ENCODE measurements at regions not wholly inside any gene's neighbourhood (a gene's known extent, or its start where the extent isn't known, plus 50 kb on each side); places are given as distances from the start of the nearest gene placed in this dataset.
"Not testable (repeated sequence)": the region's sequence is repeated elsewhere in the genome, so short reads cannot be mapped to it uniquely, and the experiment has no call there.

- DNase-seq (ENCODE audit: low read depth in 2 of 2), result not testable (repeated sequence)
Measured at GRCh38 chr7:84880326-84880997, 306.4 kb downstream of the SEMA3D start.

- DNase-seq (ENCODE audit: low read depth in 2 of 2), result no peak
Measured at GRCh38 chr7:84879570-84880325, 307.1 kb downstream of the SEMA3D start.

- DNase-seq (ENCODE audit: low read depth in 2 of 2), result no peak
Measured at GRCh38 chr7:84877943-84878570, 308.8 kb downstream of the SEMA3D start.

- DNase-seq (ENCODE audit: low read depth in 2 of 2), result no peak
Measured at GRCh38 chr7:84876061-84876821, 310.6 kb downstream of the SEMA3D start.

DNA sequence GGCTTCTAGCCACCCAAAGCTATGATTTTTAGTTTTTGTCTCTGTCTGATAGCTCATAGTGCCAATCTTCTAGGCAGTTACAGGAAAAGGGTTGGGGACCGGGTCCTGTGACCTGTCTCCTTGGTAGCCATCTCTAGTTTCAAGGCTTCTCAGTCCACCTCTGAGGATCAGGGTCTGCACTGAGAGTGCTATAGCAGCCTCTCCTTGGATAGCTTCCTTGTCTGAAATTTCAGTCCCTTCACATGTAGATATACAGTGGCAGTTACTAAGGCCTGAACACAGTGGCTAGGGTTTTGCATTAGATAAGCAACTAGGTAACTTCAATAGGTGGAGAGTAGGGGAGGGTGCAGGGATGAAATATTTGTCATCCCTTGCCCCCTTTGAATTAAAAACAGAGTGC, 321.3 kb downstream of the SEMA3D start:
- no peak for DNase-seq (ENCODE audit: low read depth in 2 of 2)

- no peak for DNase-seq (ENCODE audit: low read depth in 2 of 2)
Measured at GRCh38 chr7:84857336-84857735, 329.5 kb downstream of the SEMA3D start.

DNA sequence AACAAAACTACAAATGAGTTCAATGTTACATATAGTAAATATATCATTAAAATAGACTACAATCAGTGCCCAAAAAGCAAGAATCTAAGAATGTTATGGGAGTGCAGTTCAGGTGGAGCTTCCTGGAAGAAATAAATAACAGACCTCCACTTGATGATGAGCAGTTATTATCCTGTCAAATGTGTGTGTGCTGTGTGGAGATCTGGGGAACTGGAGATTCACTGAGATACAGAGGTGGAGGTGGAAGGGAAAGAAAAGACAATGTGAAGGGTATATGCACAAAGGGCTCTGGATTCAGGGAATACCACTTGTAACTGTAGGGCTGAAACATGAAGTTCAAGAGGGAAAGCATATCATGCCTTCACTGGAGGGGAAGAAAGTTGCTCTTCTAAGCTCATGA, 331.1 kb downstream of the SEMA3D start:
- no peak for DNase-seq (ENCODE audit: low read depth in 2 of 2)

DNA sequence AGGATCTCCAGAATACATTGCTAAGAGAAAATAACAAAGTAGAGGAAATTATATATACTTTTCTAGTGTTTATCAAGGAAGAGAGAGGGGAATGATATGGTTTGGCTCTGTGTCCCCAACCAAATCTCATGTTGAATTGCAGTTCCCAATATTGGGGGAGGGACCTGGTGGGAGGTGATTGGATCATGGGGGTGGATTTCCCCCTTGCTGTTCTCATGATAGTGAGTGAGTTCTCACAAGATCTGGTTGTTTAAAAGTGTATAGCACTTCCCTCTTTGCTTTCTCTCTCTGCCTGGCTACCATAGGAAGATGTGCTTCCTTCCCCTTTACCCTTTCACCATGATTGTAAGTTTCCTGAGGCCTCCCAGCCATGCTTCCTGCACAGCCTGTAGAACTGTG, 337.9 kb downstream of the SEMA3D start:
- DNase-seq (ENCODE audit: low read depth in 2 of 2), result not testable (repeated sequence)

DNA sequence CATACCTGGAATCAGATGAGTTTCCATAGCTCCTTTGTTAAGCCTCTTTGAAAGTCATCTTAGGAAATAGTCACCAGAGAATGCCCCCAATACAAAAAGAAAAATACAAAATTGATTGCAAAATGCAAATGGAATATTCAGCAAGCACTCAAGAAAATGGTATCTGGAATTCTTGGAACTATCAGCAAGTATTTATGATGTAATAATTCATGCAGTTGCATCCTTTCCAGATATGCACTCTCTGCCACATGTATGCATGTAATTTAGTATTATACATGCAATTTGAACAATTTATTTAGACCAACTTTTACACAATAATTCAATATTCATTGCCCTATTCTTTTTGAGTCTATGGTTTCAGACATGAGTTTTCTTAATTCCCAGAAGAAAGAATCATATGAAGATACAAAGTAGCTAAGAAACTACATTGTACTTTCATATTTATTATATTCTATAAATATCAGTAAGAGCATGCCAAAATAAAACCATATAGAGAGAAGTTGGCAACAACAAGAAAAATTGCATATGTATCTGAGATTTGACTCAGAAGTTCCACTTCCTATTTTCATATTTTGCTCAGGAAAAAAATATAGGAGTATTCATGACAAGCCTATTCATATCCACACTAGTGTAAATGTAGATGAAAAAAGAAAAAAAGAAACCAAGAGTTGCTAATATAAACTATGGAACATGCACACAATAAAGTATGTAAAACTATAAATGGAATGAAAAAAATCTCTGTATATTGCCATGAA, 338.5 kb downstream of the SEMA3D start:
- DNase-seq (ENCODE audit: low read depth in 2 of 2), result peak in 1 of 2 donors; percentile 2

DNA sequence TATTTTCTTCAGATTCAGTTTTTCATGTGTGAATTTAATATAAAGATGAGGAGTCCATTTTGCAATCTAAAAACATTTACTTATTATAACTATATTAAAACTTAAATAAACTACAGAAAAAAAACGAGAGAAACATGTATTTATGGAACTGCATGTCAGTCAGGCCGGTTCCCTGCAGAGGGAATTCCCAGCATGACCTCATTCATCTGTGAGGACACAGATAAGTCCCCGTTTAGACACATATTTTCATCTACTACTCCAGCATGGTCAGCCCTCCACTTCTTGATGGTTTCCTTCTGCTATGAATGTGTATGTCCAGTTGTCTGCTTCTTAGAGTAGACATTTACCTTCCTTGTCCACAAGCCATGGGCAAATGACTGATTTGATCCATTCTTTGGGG, 339.1 kb downstream of the SEMA3D start:
- no peak for DNase-seq (ENCODE audit: low read depth in 2 of 2)

DNA sequence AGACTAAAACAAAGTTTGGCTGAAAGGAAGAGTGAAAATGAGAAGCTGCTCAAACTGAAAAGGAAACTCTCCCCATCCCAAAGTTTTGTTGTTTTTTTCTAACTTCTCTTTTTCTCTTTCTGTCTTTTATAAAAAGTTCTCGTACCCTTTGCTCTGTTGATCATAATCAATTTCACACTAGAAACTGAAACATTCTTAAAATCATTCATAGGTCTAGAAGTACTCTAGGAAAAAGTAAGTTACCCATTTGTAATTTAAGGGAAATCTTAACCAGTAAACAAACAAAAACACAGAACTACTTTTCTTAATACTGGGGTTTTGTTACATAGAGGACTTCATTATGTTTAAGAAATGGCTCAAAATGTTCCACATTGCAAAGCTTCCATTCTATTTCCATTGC, 339.8 kb downstream of the SEMA3D start:
- DNase-seq (ENCODE audit: low read depth in 2 of 2), result no peak

- no peak for DNase-seq (ENCODE audit: low read depth in 2 of 2)
Measured at GRCh38 chr7:84845971-84846370, 340.9 kb downstream of the SEMA3D start.

DNA sequence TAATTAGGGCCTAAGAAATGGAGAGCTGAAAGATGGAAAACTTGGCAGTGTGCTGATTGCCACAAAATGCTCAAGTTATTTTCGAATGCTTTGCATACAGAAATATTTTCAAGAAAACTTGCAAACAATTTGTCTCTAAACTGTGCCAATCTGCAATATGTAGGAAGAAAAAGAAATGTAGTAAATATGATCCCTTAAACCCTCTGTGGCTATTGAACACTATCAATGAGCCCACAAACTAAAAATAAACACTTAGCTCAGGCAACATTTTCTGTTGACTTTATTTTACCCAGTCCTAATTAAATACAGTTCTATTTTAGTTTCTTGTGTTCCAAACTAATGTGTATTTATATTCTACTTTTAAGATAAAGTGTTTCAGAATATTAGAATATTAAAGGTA, 342.1 kb downstream of the SEMA3D start:
- no peak for DNase-seq (ENCODE audit: low read depth in 2 of 2)

GRCh38 chr7:84841809-84842208, 345.0 kb downstream of the SEMA3D start:
- no peak for DNase-seq (ENCODE audit: low read depth in 2 of 2)

- DNase-seq (ENCODE audit: low read depth in 2 of 2), result no peak
Measured at GRCh38 chr7:84838857-84839256, 348.0 kb downstream of the SEMA3D start.

GRCh38 chr7:84837405-84837804, 349.5 kb downstream of the SEMA3D start:
- no peak for DNase-seq (ENCODE audit: low read depth in 2 of 2)

- no peak for DNase-seq (ENCODE audit: low read depth in 2 of 2)
Measured at GRCh38 chr7:84829719-84830118, 357.1 kb downstream of the SEMA3D start.

GRCh38 chr7:84824057-84824651, 362.7 kb downstream of the SEMA3D start:
- DNase-seq (ENCODE audit: low read depth in 2 of 2), result no peak

- no peak for DNase-seq (ENCODE audit: low read depth in 2 of 2)
Measured at GRCh38 chr7:84823530-84823929, 363.3 kb downstream of the SEMA3D start.

GRCh38 chr7:84822941-84823510, 363.8 kb downstream of the SEMA3D start:
- DNase-seq (ENCODE audit: low read depth in 2 of 2), result no peak
